ENCODE measurements at regions not wholly inside any gene's neighbourhood (a gene's known extent, or its start where the extent isn't known, plus 50 kb on each side); places are given as distances from the start of the nearest gene placed in this dataset.

DNA sequence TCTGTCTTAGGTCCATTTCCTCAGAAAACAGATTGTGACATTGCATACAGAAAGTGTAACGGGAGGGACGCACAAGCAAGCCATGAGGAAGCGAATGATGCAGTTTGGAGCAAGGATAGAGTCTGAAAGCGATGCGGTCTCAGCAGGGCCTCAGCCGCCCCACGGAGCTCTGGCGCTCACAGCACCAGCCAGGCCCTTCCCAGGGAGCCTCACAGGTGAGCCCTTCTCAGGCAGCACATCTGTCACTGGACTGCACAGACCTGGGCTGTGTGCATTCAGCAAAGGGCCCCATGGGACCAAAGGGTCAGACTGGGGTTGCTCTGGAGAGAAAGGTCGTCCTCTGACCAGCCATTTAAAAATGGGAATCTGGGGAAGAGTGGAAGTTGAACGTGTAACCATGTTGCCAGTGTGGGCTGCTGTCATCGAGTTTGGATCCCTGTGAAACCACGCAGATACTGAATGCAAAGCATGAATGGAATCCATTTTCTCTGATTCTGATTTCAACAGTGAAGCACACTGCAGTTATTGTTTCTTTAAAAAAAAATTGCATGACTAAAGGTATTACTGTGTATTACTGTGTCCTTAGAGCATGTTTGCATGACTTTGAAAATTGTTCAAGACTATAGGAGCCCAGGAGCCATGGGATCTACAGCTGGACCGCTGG, 350.0 kb upstream of the AKR1E2 start:
- no peak for FAIRE-seq

DNA sequence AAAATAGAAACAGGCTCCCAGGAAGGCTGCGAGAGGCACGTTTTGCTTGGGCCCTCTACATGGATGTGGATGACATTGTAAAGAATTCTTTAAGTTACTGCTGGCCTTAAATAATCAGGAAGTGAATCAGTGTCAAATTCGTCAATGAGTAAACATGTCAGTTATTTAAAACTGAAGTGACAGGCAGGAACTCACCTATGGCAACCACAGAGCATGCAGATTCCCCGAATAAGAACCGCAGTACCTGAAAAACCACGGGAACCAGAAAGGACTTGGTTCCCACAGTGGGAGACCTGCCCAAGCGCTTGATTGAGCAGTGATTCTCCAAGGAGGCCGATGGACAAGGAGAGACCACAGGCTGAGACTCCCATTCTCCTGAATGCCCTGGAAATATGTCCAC, 351.2 kb upstream of the AKR1E2 start:
- FAIRE-seq: no peak

DNA sequence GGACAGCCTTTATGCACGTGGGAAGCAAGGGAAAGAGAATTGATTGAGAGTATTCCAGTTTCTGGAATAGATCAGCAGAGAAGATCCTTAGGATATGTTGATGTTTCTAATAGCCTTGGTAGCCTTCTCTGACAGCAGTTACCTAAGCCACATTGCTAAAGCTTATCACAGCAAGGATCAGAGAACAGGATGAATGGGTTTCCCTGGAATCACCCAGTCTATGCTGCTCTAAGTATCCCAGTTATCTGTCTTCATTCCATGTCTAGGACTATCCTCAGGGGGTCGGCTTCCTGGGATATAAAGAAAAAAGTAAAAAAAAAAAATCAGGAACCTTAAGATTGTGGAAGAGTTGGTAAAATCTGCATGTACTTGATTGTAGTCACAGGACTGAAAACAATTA, 352.0 kb upstream of the AKR1E2 start:
- no peak for FAIRE-seq

- FAIRE-seq: no peak
Measured at GRCh38 chr10:4472190-4472904, 353.7 kb upstream of the AKR1E2 start.

DNA sequence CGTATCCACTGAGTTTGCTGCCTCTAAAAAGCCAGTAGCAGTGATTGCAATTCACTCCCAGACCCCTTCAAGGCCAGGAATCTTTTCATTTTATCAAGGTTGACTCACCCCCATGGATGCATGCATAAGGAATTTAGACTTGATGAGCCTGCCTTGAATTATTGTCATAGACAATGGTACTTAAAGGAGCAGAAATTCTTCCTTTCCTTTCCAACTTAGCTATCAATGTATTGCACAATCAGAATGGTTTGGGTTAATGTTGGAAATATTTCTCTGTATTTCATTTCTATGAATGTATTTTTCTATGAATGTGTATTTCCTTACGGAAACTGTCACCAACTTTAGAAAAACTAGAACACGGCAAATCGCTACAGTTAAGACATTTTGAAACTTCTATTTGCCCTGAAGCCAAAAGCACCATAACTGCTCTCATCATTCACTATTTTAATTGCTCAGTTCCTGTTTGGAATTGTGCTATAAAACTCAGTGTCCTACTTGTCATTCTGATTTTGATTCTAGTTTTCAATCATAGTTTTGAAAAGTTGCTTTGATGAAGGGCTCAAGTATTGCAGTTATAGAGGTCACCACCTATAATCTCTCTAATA, 355.7 kb upstream of the AKR1E2 start:
- no peak for FAIRE-seq

- FAIRE-seq: no peak
Measured at GRCh38 chr10:4467481-4467880, 358.5 kb upstream of the AKR1E2 start.

- no peak for FAIRE-seq
Measured at GRCh38 chr10:4460267-4460666, 365.7 kb upstream of the AKR1E2 start.

- FAIRE-seq: no peak
Measured at GRCh38 chr10:4459531-4459930, 366.5 kb upstream of the AKR1E2 start.

DNA sequence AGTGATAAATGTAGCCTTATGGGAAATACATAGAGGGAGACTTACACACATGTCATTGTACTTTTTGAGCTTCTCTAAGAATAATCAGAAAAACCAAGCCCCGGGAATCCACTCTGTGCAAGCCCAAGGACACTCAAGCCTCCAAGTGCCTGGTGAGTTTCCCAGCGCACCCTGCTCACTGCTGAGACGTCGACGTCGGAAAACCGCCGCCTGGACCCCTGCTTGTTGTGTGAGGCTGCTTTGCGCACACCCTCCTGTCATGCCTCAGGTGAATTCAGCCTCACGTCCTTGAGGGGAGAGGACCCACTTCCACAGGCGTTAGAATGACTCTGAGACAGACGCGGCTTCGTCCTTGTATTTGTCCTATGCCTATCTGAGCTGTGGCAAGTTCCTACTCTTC, 368.4 kb upstream of the AKR1E2 start:
- no peak for FAIRE-seq

DNA sequence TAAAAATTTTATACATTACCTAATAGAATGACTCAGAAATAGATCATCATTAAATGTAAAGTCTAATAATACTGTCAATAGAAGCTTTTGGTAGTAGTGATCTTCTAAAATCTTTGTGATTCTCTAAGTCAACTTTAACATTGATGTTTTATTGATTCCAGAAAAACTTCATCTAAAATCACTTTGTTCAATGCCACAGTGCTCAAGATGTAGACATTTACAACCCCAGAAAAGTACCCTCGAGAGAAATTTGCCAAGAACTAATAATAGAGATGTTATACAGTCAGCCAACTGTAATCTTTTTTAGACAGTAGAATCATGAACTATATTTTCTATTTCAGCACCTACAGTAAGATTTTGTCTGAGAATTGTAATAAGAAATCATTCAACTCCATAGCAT, 369.2 kb upstream of the AKR1E2 start:
- FAIRE-seq: no peak

GRCh38 chr10:4456279-4456678, 369.7 kb upstream of the AKR1E2 start:
- no peak for FAIRE-seq

DNA sequence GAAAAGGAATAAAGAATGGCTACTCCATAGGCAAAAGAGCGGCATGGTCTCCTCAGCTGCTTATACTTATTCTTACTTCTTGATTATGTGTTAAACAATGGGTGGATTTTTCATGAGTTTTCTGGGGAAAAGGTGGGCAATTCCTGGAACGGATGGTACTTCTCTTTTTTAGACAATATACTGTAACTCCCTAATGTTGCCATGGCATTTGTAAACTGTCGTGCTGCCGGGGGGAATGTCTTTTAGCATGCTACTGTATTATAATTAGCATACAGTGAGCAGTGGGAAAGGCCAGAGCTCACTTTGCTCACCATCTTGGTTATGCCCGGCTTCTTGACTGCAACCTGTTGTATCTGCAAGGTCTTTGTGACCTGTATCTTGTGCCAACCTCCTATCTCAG, 372.1 kb upstream of the AKR1E2 start:
- no peak for FAIRE-seq

DNA sequence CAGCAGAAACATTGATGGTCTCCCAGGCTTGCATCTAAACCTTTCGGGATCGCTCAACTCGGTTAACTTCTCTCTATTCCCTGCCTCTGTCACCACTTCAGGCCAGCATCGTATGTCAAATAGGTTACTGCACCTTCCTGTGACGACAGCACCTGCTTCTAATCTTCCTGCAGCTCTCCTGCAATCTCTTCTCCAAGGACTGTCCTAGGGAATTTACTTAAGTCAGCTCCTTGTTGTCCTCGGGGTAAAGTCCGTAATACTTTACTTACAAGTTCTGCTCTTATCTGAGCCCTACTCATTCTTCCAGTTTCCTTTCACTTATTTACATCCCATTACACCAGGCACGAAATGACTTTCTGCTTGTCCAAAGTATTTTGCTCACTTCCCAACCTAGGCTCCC, 372.7 kb upstream of the AKR1E2 start:
- FAIRE-seq: no peak

DNA sequence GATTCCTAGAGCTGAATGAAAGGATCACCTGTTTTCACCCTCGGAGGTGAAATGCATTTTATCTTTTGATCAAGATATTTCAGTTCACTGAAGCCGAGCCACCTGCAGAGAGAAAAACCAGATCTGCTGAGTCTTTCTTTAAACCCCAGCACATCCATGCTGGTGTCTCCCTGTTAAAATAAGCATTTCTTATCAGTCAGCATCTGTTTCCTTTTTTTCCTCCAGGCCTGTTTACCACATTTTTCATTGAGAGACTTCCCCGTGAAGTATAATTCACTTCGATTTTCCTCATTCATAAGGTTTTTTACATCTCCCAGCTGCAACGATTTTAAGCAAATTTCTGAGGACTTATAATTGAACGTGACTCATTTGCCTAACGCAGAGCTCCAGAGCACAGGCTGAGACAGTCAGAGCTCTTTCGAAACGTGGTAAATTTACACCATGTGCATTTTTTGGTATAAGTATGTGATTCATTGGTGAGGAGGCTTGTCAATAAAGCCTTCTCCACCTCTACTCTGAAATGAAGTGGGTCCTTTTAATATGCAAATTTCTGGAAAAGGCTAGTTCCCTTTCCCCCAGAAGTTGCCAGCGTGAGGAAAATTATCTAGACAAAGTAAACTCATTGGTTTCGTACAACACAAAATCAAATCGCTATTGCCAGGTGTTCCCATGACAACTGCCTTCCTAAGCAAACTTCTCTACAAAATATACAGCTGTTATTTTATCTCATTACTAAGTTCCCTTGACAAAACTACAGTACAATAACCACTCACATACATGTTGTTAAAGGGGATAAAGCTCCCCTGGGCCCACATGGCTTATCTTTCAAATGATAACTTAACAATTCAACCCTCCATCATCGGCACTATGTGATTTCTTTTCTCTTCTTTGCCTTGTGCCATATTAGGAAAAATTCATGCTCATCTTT, 374.8 kb upstream of the AKR1E2 start:
- FAIRE-seq: no peak

- no peak for FAIRE-seq
Measured at GRCh38 chr10:4450169-4450568, 375.8 kb upstream of the AKR1E2 start.

- no peak for FAIRE-seq
Measured at GRCh38 chr10:4448030-4448429, 378.0 kb upstream of the AKR1E2 start.

GRCh38 chr10:4443419-4443818, 382.6 kb upstream of the AKR1E2 start:
- FAIRE-seq: no peak

DNA sequence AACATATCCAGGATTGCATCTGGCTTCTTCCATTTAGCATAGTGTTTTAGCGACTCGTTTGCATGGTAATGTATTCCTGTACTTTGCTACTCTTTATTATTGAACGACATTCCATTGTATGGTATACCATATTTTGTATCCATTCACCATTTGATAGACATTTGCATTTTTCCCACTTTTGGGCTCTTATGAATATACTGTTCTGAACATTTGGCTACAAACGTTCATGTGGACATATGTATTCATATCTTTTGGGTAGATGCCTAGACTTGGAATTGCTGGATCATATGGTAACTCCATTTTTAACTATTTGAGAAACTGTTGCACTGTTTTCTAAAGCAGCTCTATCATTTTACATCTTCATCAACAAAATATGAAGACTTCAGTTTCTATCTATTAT, 383.7 kb upstream of the AKR1E2 start:
- no peak for FAIRE-seq

GRCh38 chr10:4440260-4440659, 385.7 kb upstream of the AKR1E2 start:
- FAIRE-seq: no peak

DNA sequence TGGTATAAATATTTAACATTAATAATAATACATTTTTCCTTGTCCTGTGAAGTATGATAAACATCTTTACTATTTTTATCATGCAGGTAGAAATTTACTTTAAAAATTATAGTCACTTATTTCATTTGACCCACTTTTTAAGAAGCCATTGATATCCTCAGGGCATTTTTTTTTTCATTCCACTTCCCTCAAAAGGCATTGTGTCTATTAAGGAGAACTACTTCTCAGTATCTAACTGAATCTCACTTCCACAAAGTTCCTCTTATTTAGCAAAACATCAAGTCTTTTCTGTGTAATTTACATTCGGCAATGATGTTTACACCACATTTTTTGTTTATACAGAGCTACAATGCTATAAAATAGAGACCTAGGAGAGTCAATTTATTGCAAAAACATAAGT, 388.2 kb upstream of the AKR1E2 start:
- FAIRE-seq: no peak

- no peak for FAIRE-seq
Measured at GRCh38 chr10:4437061-4437460, 388.9 kb upstream of the AKR1E2 start.

GRCh38 chr10:4436103-4436502, 389.9 kb upstream of the AKR1E2 start:
- FAIRE-seq: no peak

DNA sequence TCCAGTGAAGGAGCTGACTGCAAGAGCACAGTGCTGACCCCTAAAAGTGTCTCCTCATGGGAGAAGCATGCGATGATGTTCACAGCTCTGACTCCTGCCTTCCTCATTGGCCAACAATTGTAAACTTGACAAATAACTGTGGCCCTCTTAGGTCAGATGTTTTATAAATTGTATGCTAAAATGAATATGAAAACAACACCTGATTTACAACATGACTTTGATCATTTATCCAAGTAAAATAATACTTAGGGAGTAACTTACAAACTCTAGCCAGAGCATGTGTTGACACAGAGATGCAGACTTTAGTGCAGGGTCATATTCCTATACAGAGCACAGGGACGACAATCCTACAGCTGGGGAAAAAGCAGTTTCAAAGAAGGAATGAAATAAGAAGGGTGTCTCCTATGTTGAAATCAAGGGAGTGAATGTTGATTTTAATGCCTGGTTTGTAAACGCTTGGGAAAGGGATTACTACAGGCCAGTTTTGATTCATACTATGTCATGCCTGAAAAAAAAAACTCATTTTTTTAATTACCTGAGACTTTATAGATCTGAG, 391.4 kb upstream of the AKR1E2 start:
- FAIRE-seq: peak; percentile 71
